Activated T-cell treated with anti-CD3 and anti-CD28 coated beads for 48 hours (primary cell): ENCODE measurements at regions not wholly inside any gene's neighbourhood (a gene's known extent, or its start where the extent isn't known, plus 50 kb on each side); places are given as distances from the start of the nearest gene placed in this dataset.

Experiments used
- DNase-seq: peaks from one replicate; pipeline ENCODE4 v3.0.0-alpha.2; 2020; ENCODE audit warnings: low read depth

DNA sequence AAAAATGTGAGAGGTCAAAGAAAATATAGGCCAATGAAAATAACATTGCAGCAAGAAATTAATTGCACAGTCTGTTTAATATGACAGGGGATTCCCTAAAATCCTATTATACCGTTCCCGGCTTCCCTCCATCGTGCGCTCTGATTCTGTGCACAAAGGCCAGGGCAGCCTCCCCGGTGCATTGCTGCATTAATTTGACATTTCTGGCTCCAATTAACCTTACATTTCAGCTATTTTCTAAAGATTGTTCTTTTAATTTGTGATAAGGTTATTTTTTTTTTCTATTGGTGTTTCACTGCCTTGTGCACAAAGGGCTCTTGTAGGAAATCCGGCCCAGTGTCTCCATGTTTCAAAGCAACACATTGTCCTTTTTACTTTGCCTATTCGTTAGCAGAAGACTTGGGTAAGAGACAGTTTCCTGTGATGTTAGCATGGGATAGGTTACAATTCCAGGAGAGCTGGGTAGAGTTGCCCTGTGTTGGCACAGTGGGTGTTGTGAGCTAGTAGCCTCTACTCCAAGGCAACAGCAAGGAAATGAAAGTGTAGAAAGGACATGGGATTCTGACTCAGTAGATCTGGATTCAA, 257.3 kb upstream of the IGF1R start:
- no peak for DNase-seq

DNA sequence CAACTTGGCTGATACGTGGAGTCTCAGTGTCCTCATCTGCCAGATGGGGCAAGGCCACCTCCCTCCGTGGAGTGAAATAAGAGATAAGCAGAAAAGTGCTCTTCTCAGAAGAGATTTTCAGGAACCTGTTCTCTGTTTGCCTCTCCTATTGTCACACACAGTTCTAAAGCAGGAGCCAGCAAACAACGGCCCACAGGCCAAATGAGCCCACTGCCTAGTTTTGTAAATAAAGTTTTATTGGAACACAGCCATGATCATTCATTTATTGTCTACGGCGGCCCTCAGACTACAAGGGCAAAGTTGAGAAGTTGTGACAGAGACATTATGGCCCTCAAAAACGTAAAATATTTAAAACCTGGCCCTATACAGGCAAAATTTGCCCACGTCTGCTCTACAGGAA, 256.8 kb upstream of the IGF1R start:
- DNase-seq, result no peak

DNA sequence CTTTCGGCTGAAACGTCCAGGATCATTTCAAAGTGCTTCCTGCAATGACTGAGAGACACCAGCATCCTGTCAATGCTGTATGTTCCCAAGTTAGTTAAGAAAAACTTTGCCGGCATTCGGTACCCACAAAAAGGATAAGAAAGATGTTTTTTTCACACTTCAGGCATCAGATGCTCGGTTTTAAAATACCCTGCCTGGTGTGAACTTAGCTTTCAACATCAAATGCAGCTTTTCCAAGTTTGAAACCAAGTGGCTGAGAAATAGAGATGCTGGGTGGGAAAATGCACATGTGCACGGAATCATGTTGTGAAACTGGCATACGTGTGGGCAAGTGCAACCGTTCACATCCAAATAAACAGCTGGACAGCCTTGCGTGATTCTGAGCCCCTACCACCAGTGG, 254.9 kb upstream of the IGF1R start:
- DNase-seq, result no peak

GRCh38 chr15:98394546-98394945, 253.8 kb upstream of the IGF1R start:
- DNase-seq, result no peak

GRCh38 chr15:98395974-98396610, 252.2 kb upstream of the IGF1R start:
- DNase-seq, result no peak

GRCh38 chr15:98397419-98397818, 250.9 kb upstream of the IGF1R start:
- no peak for DNase-seq

DNA sequence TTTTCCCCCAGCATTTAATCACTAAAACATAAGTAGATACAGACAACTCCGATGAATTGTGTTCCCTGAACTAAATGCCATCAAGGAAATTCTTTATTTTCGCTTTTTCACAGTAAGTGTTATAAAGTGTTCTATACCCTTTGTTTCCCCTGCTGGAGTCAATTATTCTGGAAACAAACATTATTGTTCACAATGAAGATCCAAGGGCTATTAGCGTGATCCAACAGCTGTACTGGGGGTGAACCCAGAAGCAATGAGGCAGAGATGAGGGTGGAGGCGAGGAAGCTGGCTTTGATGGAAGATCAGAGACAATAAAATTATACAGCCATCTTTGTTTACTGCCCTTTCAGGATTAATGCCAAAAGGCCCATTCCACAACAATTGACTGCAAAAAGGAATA, 250.3 kb upstream of the IGF1R start:
- no peak for DNase-seq

DNA sequence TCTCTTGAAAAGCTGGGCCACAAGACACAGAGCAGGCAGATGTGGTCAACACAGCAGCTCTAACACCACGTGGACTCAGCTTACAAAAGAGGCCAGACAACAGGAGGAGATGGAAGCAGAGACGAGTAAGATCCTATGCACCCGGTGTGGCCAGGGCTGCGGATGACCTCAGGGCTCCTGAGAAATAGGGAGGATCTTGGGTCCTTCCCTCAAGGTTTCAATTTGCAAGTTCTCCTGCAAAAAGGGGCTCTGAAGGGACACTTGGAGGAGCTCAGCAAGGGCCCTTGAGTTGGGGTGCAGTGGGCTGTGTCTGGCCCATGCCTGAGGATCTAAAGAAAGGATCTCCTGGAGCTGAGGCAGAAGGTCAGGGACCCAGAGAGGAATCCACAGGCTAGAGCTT, 249.5 kb upstream of the IGF1R start:
- DNase-seq, result no peak

- no peak for DNase-seq
Measured at GRCh38 chr15:98400120-98400519, 248.2 kb upstream of the IGF1R start.

DNA sequence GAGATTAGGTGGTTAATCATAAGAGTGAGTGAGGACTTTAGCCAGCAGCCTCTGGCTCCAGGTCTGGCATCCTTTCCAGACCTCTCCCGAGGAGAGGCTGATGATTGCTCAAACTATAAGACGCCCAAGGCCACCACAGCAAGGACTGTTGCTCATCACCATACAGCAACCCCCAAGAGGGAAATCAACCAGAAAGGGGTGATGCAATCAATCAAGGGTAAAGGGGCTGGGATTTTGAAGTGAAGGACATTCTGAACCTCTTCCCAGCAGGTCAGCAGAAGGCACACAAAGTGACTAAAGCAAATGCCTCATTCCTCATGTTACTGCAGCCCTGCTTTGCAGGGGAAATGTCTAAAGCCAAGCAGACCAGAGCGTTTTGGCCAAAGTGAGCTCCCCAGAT, 247.3 kb upstream of the IGF1R start:
- no peak for DNase-seq

GRCh38 chr15:98402486-98402885, 245.9 kb upstream of the IGF1R start:
- no peak for DNase-seq

GRCh38 chr15:98403169-98403568, 245.2 kb upstream of the IGF1R start:
- DNase-seq, result no peak

DNA sequence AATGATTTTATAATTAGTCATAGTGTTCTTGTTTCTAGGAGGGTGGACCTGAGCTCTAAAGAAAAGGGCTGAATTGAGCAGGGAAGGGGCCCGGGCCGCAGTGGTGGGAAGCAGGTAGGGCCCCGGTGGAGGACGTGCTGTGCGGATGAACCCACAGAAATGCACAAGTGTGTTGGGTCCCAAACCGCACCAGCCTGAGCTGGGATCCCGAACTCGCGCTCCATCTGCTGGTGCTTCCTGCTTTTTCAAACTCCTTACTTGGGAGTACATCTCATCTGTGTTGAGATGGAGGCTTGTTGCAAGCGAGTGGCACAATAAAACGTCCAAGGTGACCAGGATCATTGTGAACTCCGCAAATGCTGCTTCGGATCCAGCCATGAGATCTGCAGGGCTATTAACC, 244.8 kb upstream of the IGF1R start:
- DNase-seq, result no peak

GRCh38 chr15:98405013-98405412, 243.3 kb upstream of the IGF1R start:
- DNase-seq, result no peak

DNA sequence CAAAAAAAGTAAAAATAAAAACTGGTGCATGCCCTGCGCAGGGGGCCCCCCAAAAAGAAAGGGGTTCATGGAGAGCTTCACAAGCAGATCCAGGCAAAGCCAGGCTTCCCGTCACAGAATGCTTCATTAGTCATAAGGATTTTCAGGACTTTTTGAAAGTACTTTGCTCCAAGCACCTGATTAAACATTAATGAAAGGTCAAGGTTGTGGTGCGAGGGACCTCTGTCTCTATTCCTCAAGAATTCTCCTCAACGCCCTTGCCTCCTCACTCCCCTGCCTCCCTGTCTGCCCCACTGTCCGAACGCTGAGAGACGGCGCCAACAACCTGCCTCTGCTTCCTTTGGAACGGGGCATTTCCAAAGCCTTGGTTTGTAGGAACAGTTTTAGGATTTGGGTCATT, 240.1 kb upstream of the IGF1R start:
- DNase-seq, result no peak

DNA sequence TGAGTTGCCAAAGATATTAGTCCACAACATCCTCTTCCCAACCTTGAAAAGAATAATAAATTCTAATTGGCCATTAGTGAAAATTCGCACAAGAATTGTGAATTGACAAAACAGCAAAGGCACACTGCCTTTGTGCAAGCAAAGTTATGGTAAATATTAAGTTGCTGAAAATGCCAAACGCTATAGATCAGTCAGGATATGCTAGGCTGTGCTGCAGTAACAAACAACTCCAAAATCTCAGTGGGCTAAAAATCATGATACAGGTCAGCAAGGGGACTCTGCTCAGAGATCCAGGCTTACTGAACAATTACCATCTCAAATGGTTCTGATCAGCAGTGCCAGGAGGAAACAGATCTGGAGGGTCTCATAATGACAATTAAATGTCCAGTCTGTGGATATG, 238.0 kb upstream of the IGF1R start:
- DNase-seq, result no peak

DNA sequence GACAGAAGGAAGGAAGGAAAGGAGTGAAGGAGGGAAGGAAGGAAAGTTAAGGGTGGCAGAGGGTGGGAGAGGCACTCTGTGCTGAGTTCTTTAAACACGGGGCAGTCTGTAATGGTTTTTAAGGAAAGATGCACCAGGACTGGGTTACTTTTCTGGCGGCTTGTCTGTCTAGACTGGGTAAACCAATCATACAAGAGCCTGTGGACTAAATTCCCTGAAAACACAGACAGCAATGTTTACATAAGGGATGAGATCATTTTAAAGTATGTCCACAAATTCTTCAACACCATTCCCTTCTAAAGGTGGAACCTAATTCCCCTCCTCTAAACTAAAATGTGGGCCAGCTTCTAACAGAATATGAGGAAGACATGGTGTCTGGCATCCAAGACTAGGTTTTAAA, 235.5 kb upstream of the IGF1R start:
- no peak for DNase-seq

- DNase-seq, result no peak
Measured at GRCh38 chr15:98413933-98414546, 234.3 kb upstream of the IGF1R start.

- DNase-seq, result no peak
Measured at GRCh38 chr15:98416222-98416855, 232.0 kb upstream of the IGF1R start.

- DNase-seq, result no peak
Measured at GRCh38 chr15:98417346-98417745, 231.0 kb upstream of the IGF1R start.

DNA sequence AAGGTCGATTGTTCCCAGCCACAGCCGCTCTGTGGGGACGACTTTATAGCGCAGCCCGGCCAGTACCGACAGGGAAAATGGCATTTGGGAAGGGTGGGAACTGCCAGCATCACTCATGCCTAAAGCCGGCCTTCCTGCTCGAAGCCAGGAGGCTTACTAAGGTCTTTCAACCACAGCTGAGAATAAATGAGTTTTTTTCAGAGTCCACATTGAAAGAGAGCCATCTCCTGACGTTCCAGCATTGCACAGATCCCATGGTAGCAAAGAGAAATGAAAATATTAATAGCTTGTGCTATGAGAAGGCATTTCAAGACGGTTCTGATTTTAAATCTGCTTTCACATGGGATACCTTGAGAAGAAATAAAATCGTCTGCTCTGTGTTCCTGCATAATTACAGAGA, 230.2 kb upstream of the IGF1R start:
- DNase-seq, result no peak

GRCh38 chr15:98419173-98419780, 229.1 kb upstream of the IGF1R start:
- DNase-seq, result no peak

GRCh38 chr15:98420837-98421236, 227.5 kb upstream of the IGF1R start:
- no peak for DNase-seq
